IPS-18c (cell line): ENCODE measurements at regions not wholly inside any gene's neighbourhood (a gene's known extent, or its start where the extent isn't known, plus 50 kb on each side); places are given as distances from the start of the nearest gene placed in this dataset.

Experiments
- H3K4me3 ChIP-seq: 2 replicates; pipeline ENCODE4 v1.7.0; 2013; ENCODE audit warnings: low read depth, mild to moderate bottlenecking, low read length, moderate library complexity; ENCODE audit not compliant: insufficient read depth
- H3K9me3 ChIP-seq: one replicate; pipeline ENCODE4 v1.6.1; 2013; ENCODE audit warnings: mild to moderate bottlenecking, low read length, moderate library complexity; ENCODE audit not compliant: control insufficient read depth, insufficient read depth

DNA sequence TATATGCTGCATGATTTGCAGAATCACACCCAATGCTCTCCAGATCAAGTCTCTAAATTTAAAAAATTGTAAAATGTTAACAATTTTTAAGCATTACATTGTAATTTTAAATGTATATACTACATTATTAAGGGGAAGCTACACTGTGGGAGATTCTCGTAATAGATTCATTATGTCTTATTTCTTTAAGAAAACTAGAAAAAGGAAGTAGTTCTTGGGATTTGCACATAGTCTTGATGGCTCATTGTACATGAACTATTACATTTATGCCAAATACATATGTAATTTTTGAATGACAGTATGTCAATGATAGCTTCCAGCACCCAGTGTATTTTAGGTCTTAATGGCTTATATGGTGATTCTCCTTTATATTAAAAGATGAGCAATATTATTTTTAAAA, 250.3 kb downstream of the PTPRC start:
- no peak overlapping the region for H3K4me3 ChIP-seq
- H3K9me3 ChIP-seq, result no peaks in the 10 kb centered on the region

GRCh38 chr1:198889749-198890148, 250.9 kb downstream of the PTPRC start:
- no peak overlapping the region for H3K4me3 ChIP-seq
- H3K9me3 ChIP-seq, result no peaks in the 10 kb centered on the region

GRCh38 chr1:198890214-198890930, 251.5 kb downstream of the PTPRC start:
- no peak overlapping the region for H3K4me3 ChIP-seq
- no peaks in the 10 kb centered on the region for H3K9me3 ChIP-seq

- no peak overlapping the region for H3K4me3 ChIP-seq
- H3K9me3 ChIP-seq, result no peaks in the 10 kb centered on the region
Observed at GRCh38 chr1:198892065-198892464, 253.2 kb downstream of the PTPRC start.

DNA sequence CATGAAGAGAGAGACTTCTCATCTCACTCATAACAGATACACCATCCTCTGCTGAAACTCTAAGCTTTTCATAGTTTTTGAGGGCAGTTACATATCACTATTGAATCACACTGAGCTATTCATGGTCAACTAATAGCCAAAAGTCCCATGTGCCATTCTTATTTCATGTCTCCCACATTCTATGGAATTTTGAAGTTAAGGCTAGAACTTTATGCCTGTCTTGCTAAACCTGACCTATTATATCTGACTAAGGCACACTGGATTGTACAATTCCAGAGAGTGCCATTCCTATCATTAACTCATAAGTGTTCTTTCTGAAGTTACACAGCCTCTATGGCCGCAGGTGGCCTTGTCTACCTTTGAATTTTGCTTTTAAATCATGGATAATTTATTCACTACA, 254.3 kb downstream of the PTPRC start:
- H3K4me3 ChIP-seq, result no peak overlapping the region
- no peaks in the 10 kb centered on the region for H3K9me3 ChIP-seq

DNA sequence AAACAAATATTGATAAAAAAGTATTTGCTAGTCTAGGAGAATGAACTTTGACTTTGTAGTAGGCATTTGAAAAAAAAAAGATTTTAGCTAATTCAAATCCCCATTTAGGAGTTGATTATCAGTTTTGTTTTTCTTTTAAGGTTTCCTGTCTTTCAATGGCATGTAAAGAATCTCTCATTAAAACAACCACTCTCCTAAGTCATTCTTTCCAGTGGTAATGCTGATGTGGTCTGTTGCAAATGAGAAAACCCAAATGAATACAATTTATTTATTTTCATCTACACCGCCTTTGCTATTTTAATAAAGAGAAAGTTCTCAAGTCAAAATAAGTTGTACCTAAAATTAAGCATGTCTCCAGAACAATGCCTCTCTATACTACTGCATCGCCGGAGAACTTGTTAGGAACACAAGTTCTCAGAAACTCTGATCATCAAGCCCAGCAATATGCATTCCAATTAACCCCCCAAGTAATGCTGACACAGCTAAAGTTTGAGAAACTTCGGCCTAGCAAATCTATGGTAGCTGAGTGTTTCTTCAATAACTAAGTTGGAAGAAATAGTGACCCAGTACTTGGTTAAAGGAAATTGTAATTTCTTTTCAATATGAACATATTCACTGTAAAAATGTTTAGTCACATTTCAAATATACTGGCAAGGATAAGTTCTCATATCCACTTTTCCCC, 255.1 kb downstream of the PTPRC start:
- H3K4me3 ChIP-seq, result no peak overlapping the region
- H3K9me3 ChIP-seq, result no peaks in the 10 kb centered on the region

DNA sequence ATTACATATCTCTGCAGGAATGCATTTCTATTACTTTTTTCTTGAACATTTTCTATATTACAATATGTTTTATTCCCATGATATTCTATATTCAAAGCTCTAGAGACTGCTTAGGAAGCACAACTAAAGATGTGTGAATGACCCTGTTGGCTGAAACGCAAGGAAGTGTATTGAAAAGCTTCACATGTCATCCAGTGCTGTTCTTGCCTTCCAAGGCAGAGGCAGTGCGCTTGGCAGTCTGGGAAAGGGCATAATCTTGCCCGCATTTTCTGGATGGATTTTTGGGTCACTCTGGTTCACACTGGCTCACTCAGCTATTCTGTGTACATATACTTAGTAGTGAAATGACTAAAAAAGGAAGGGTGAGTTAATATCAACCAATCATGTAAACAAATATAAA, 262.4 kb downstream of the PTPRC start:
- Histone ChIP-seq H3K4me3 (no peak overlapping the region), H3K9me3 (no peaks in the 10 kb centered on the region)

GRCh38 chr1:198902655-198903054, 263.8 kb downstream of the PTPRC start:
- Histone ChIP-seq H3K4me3 (no peak overlapping the region), H3K9me3 (no peaks in the 10 kb centered on the region)

DNA sequence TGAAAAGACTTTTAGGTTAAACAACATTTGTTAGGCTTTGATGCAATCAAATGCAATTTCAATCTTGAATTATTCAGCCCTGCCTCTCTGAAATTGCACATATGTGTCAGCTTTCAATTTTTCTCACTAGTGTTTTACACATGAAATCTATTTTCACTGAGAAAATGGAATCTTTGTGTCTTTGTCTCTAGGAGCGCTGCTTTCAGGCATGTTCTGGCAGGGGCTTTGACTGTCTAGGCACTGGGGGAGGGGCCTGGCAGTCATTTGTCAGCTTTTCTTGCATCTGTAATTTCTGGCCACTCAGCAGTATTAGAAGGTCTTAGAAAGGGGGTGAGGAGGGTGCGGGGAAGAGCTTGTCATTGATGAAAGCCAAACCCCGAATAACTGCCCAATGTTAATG, 264.4 kb downstream of the PTPRC start:
- H3K4me3 ChIP-seq, result no peak overlapping the region
- H3K9me3 ChIP-seq, result no peaks in the 10 kb centered on the region

- Histone ChIP-seq H3K4me3 (no peak overlapping the region), H3K9me3 (no peaks in the 10 kb centered on the region)
Observed at GRCh38 chr1:198903621-198904020, 264.8 kb downstream of the PTPRC start.

DNA sequence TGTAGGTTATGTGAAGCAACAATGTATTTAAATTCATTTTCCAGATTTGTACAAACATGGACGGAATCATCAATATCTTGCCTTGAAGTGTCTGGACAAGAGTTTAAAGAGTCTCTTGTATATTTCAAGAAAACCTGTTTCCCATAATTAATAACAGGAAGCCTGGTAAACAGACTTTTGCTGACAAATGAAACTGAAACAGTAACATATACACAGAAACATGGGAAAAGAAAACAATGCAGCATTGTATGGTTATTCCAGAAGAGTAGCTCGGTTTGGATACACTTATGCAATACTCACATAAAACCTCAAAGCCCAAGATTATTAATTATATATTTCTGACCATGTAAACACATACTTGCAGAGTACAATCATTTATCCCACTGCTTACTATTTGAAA, 265.5 kb downstream of the PTPRC start:
- Histone ChIP-seq H3K4me3 (no peak overlapping the region), H3K9me3 (no peaks in the 10 kb centered on the region)

DNA sequence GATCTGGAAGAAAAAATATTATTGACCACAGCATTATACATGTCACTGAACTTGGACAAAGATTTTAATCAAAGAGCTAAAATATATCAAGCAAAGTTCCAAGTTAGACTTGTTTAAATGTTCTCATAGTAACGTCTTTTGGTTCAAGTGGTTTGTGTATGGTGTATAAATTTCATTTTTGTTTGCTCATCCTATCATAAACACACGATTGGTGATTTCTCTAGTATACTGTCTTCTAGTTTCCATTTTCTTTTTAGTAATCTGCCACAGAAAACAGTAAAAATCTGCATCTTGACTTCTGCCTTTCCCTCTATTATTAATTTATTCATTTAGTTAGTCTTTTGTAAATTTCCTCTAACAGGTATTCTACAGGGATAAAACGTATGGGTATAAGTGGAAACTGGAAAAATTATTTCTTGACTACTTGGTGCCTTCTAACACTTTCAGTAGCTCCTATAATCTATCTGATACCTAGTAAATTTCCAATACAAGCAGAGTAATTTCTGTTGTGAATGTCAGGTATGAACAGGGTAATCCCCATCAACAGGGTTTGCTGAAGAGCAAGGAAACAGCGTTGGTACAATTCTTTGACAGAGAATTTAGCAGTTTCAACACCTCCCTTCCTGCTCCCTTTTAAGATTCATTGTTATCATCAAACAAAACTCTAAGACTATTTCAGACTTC, 268.0 kb downstream of the PTPRC start:
- no peak overlapping the region for H3K4me3 ChIP-seq
- H3K9me3 ChIP-seq, result no peaks in the 10 kb centered on the region

- Histone ChIP-seq H3K4me3 (no peak overlapping the region), H3K9me3 (no peaks in the 10 kb centered on the region)
Observed at GRCh38 chr1:198907423-198907746, 268.5 kb downstream of the PTPRC start.

DNA sequence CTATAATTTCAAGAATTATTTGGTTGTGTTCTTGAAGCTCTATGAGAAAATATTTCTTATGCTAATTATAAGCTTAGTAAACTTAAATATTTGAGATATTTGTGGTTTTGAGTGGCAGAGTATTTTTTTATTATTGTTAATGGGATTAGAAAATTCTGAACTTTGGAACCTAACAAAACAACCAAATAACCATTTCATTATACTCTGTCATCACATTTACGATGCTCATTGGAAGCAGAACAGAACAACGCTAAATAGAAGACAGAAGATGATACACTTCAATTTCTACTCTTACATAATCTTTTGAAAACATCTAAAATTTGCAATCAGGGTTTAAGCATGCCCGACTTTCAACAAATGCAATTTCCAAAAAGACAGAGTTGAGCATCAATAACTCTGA, 270.2 kb downstream of the PTPRC start:
- Histone ChIP-seq H3K9me3 (no peaks in the 10 kb centered on the region), H3K4me3 (no peak overlapping the region)

- Histone ChIP-seq H3K9me3 (no peaks in the 10 kb centered on the region), H3K4me3 (no peak overlapping the region)
Observed at GRCh38 chr1:198909973-198910372, 271.1 kb downstream of the PTPRC start.

DNA sequence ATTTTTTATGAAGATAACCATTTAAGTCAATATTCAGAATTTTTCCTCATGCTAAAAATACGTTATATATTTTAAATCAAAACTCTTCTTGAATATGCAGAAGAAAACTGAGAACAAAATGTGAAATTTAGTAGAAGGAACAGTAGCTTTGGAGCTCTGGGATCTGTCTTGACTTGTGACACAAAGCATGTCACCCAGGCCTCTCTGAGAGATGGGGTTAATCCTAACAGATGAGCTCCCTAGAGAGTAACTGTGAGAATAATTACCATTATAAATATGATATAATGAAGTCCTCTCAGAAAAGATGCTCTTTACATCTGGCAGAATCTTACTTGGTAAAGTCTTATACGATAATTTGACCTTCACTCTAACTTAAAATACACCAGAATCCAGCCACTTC, 272.0 kb downstream of the PTPRC start:
- Histone ChIP-seq H3K9me3 (no peaks in the 10 kb centered on the region), H3K4me3 (no peak overlapping the region)

- H3K9me3 ChIP-seq, result no peaks in the 10 kb centered on the region
- no peak overlapping the region for H3K4me3 ChIP-seq
Observed at GRCh38 chr1:198912046-198912445, 273.2 kb downstream of the PTPRC start.

GRCh38 chr1:198913667-198914066, 274.8 kb downstream of the PTPRC start:
- Histone ChIP-seq H3K9me3 (no peaks in the 10 kb centered on the region), H3K4me3 (no peak overlapping the region)
